Kidney epithelial cell (primary cell): ENCODE measurements at regions not wholly inside any gene's neighbourhood (a gene's known extent, or its start where the extent isn't known, plus 50 kb on each side); places are given as distances from the start of the nearest gene placed in this dataset.

Source experiments
- DNase-seq: peaks from one replicate; pipeline ENCODE4 v3.0.0-alpha.2; 2010; ENCODE audit warnings: low read depth
- H3K27me3 ChIP-seq: 2 replicates; pipeline ENCODE4 v1.6.0; 2011; ENCODE audit warnings: low read length; ENCODE audit not compliant: control insufficient read depth, insufficient read depth
- H3K36me3 ChIP-seq: 2 replicates; pipeline ENCODE4 v1.5.1; 2011; ENCODE audit warnings: low read length; ENCODE audit not compliant: control insufficient read depth, insufficient read depth
- H3K4me3 ChIP-seq: 2 replicates; pipeline ENCODE4 v1.5.1; 2011; ENCODE audit warnings: low read depth, mild to moderate bottlenecking, control low read depth, low read length
- TF ChIP-seq, protein P1 (sequence below): IDR thresholded peaks from 2 replicates; pipeline ENCODE4 v1.5.1; 2011; ENCODE audit warnings: mild to moderate bottlenecking, moderate library complexity, low read length, control low read depth, inconsistent platforms; ENCODE audit not compliant: insufficient read depth, poor library complexity, severe bottlenecking

DNA sequence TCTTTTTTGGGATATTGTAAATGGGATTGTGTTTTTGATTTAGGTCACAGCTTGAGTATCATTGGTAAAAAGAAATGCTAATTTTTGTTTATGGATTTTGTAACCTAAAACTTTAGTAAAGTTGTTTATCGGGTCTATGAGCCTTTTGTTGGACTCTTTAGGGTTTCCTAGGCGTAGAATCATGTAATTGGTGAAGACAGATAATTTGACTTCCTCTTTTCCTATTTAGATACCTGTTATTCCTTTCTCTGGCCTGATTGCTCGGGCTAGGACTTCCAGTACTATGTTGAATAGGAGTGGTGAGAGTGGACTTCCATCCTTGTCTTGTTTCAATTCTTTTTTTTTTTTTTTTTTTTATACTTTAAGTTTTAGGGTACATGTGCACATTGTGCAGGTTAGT lies 149.0 kb downstream of the QPCT start:
- H3K4me3 ChIP-seq: no peak overlapping the region
- no peaks in the 10 kb centered on the region for H3K27me3 ChIP-seq
- no peak for DNase-seq
- TF ChIP-seq, protein P1, sequence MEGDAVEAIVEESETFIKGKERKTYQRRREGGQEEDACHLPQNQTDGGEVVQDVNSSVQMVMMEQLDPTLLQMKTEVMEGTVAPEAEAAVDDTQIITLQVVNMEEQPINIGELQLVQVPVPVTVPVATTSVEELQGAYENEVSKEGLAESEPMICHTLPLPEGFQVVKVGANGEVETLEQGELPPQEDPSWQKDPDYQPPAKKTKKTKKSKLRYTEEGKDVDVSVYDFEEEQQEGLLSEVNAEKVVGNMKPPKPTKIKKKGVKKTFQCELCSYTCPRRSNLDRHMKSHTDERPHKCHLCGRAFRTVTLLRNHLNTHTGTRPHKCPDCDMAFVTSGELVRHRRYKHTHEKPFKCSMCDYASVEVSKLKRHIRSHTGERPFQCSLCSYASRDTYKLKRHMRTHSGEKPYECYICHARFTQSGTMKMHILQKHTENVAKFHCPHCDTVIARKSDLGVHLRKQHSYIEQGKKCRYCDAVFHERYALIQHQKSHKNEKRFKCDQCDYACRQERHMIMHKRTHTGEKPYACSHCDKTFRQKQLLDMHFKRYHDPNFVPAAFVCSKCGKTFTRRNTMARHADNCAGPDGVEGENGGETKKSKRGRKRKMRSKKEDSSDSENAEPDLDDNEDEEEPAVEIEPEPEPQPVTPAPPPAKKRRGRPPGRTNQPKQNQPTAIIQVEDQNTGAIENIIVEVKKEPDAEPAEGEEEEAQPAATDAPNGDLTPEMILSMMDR: no peak
- H3K36me3 ChIP-seq: no peaks in the 10 kb centered on the region

DNA sequence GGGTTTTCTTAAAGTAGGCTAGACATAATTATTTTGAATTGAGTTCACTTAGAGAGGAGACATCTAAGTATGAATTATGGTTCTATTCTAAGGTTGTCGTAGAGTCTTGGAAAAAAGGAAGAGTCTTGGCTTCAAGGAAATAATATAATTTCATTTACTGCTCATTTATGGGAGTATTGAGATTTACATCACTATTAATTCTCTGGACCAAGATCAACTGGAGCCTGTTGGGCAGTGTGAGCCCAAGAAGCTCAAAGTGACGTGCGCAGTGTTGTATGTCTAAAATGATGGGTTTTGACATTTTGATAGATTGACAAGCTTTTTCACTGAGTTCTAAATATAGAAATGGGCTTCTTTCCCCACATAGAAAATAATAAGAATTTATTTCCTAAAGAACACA lies 154.7 kb downstream of the QPCT start:
- TF ChIP-seq, protein P1: no peak
- Histone ChIP-seq H3K4me3 (no peak overlapping the region), H3K27me3 (no peaks in the 10 kb centered on the region), H3K36me3 (no peaks in the 10 kb centered on the region)
- no peak for DNase-seq

DNA sequence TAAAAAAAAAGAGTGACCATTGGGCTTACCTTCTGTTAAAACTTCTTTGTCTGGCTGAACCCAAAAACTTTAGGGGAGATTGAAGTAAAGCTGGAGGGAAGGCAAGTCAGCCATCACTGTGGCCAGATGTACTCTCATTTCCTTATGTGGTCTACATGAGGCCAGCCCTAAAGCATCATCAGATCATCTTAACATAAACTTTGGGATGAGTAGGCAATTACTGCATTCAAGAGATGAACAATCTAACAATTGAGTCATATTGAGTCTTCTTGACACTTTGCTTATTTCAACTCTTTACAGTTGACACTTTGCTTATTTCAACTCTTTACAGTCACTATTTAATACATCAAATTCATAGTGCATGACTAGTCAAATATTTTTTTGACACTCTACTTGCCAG lies 155.6 kb downstream of the QPCT start:
- TF ChIP-seq, protein P1: no peak
- DNase-seq: no peak

DNA sequence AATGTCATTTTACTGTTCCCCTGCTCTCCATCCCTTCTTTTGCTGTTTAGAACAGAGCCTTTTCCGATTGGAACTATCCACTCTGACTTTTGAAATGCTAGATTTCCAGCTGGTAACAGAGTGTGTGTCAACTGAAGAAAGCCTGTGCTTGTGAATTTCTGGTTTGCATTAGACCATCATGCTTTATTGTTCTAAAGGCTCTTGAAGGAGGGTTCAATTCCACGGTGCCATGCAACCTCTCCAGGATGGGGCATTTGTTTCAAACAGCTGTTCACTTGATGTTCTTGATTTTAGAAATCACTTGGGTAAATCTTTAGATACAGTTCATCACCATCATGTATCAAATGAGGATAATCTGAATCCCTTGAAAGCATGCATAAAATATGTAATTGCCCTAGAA lies 156.7 kb downstream of the QPCT start:
- DNase-seq: no peak
- H3K36me3 ChIP-seq: no peaks in the 10 kb centered on the region
- H3K4me3 ChIP-seq: no peak overlapping the region
- no peaks in the 10 kb centered on the region for H3K27me3 ChIP-seq
- TF ChIP-seq, protein P1: no peak

More for the DNA sequence above, 155.6 kb downstream of the QPCT start:
- H3K36me3 ChIP-seq: no peaks in the 10 kb centered on the region
- no peak overlapping the region for H3K4me3 ChIP-seq
- H3K27me3 ChIP-seq: no peaks in the 10 kb centered on the region

DNA sequence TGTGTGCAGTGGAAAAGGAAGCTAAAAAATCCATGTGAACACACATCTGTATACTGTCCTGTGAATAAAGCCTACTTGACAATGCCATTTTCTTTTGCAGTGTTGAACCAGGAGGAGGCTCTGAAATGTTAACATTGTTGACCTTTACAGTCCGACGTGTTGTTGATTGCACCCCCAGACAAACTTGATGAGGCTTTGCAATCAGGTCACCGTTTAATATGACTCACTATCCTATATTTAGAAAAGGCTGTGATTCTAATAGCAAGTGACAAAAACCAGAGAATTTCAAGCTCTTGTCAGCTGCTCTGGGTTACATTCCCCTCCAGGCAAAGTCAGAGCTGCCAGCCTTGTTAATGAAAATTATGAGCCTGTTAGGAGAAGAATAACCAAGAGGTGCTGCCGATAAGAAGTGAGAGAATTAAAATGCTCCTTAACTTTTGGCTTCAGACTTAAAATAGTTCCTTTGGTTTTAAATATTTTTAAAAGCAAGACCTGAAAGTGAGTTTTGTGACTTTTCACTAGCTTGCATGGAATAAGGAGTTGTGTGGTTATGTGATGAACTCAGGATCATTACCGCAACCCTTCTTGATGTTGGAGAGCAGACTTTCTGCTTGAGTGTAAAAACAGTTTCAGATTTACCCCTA lies 162.1 kb downstream of the QPCT start:
- Histone ChIP-seq H3K27me3 (no peaks in the 10 kb centered on the region), H3K36me3 (no peaks in the 10 kb centered on the region), H3K4me3 (no peak overlapping the region)
- peak; percentile 7 for DNase-seq
- TF ChIP-seq, protein P1: no peak

DNA sequence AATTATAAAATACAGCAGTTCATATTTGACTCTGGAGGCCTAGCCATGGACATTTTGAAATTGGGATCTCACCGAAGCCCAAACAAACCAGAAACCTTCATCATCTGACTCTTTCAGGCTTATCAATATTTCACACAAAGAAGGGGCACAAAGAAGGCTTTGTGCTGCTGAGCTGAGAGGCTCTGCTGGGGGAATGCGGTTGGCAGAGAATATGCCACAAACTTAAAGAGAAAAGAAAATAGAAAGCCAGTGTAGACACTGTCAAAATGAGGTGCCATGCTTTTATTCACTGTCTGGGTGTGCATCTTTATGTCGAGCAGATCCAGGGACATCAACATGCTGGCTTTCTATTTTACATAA lies 162.6 kb downstream of the QPCT start:
- TF ChIP-seq, protein P1: no peak
- no peak for DNase-seq

More for the DNA sequence above, 162.6 kb downstream of the QPCT start:
- Histone ChIP-seq H3K36me3 (no peaks in the 10 kb centered on the region), H3K27me3 (no peaks in the 10 kb centered on the region), H3K4me3 (no peak overlapping the region)
